GM10266 (cell line): ENCODE measurements at regions not wholly inside any gene's neighbourhood (a gene's known extent, or its start where the extent isn't known, plus 50 kb on each side); places are given as distances from the start of the nearest gene placed in this dataset.

Experiments
- DNase-seq: peaks from one replicate; pipeline ENCODE4 v3.0.0; 2012; ENCODE audit errors: extremely low spot score
- CTCF ChIP-seq: IDR thresholded peaks from 2 replicates; pipeline ENCODE4 v1.5.1; 2012; ENCODE audit warnings: mild to moderate bottlenecking, low read depth; ENCODE audit not compliant: control insufficient read depth, insufficient read depth; ENCODE audit errors: missing control alignments

DNA sequence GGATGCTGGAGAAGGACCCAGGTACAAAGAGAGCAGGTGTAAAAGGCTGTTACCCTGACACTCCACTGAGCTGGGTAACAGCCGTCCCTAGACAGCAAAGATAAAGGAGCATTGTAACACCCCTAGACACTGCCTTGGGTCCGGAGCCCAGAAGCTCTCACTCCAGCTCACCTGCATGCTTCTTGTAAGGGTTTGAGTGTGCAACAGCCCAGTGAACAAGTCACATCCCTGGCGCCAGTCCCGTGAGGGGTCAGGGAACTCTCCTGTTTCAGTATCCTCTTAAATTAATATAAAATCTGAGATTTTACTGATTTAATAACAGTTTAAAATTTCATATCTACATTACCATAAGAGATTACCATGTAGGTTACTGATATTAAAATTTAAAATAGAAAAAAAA lies 124.8 kb upstream of the LMO3 start:
- no peak for DNase-seq
- TF ChIP-seq CTCF = no peak

DNA sequence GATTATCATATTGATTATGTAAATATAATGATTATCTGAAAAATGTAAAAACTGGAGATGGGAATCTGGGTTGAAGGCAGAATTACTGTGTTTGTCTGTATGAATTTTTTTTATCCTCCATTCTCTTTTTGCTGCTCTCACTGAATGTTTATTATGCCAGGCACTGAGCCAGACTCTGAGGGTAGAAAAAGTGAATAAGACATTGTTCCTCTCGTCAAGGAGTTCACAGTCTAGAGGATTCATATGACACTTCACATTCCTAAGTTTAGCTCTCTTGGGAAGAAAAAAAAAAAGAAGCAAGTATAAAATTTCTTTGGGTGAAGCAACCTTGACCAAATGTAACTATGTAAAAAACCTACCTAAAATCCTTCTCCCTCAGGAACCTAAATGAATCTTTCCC lies 120.9 kb upstream of the LMO3 start:
- no peak for DNase-seq
- no peak for TF ChIP-seq CTCF

DNA sequence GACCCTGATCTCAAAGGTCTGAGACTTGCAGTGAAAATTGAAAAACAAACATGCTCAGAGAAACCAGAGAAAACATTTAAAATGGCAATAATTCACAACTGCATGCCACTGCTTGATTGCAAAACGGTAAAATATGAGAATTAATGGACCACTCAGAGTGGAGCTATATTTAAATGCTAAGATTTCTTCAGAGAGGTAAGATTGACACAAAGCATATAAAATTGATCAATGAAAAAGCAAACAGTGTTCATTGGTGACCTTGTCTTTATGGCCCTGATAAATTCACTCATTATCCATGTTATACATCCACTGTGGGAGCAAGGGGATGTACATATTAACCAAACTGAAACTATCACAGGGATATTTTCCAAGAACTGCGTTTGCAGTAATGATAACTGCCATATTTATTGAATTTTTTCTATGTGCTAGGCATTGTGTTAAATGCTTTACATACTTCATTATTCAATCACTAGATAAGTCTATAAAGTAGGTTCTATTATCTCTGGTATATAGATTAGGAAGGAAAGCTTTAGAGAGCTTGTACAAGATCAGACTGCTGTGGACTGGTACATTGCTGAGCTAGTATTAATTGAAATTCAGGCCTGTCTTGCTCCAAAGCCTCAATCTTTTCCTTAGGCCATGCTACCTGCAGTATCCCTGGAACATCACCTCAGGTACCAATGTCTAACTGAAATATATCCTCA lies 113.9 kb upstream of the LMO3 start:
- no peak for TF ChIP-seq CTCF
- DNase-seq = no peak

- no peak for DNase-seq
- no peak for TF ChIP-seq CTCF
Measured at GRCh38 chr12:16716928-16717327, 111.0 kb upstream of the LMO3 start.

- TF ChIP-seq CTCF = no peak
Measured at GRCh38 chr12:16692099-16692498, 86.1 kb upstream of the LMO3 start.

GRCh38 chr12:16691624-16692023 lies 85.7 kb upstream of the LMO3 start:
- no peak for DNase-seq
- TF ChIP-seq CTCF = no peak

More at GRCh38 chr12:16692099-16692498, 86.1 kb upstream of the LMO3 start:
- no peak for DNase-seq

GRCh38 chr12:16688200-16688599 lies 82.2 kb upstream of the LMO3 start:
- no peak for DNase-seq
- no peak for TF ChIP-seq CTCF
